Ascending aorta (tissue), 2 donors: ENCODE measurements at regions not wholly inside any gene's neighbourhood (a gene's known extent, or its start where the extent isn't known, plus 50 kb on each side); places are given as distances from the start of the nearest gene placed in this dataset.
"Not testable (repeated sequence)": the region's sequence is repeated elsewhere in the genome, so short reads cannot be mapped to it uniquely, and the experiment has no call there.

Experiments
- DNase-seq, 2 donors: peaks; one replicate each; pipeline ENCODE4 v3.0.0-alpha.2; 2019; ENCODE audit warnings: low spot score in 2 of 2
- H3K27ac ChIP-seq, 2 donors: fragments of 200-600 bp; sonication (generic); one replicate each; pipeline ENCODE4 v1.5.1; 2016 to 2017; ENCODE audit warnings: mild to moderate bottlenecking in 1 of 2
- H3K27me3 ChIP-seq: fragments of 200-600 bp; sonication (generic); one replicate; pipeline ENCODE4 v1.5.1; 2017
- H3K36me3 ChIP-seq, 2 donors: fragments of 200-600 bp; sonication (generic); one replicate each; pipeline ENCODE4 v1.5.1; 2016
- H3K4me1 ChIP-seq, 2 donors: fragments of 200-600 bp; sonication (generic); one replicate each; pipeline ENCODE4 v1.5.1; 2016 to 2017; ENCODE audit warnings: mild to moderate bottlenecking in 1 of 2
- H3K4me3 ChIP-seq, 2 donors: fragments of 200-600 bp; sonication (generic); one replicate each; pipeline ENCODE4 v1.5.1; 2016 to 2017; ENCODE audit warnings: mild to moderate bottlenecking in 1 of 2
- H3K9me3 ChIP-seq, 2 donors: fragments of 200-600 bp; sonication (generic); one replicate each; pipeline ENCODE4 v1.5.1; 2016
- CTCF ChIP-seq, 3 experiments: fragments of 200-600 bp in 2 of 3; fragments of 450-650 bp in 1 of 3; sonication (generic) in 2 of 3; IDR thresholded peaks; one replicate each; pipeline ENCODE4 v1.5.1; 2016 to 2019; ENCODE audit warnings: antibody characterized with exemption in 3 of 3, mild to moderate bottlenecking in 1 of 3, moderate library complexity in 1 of 3
- intact Hi-C: fragments of 100-400 bp; cut with DNase I; formaldehyde crosslinking; loops from one replicate; pipeline ENCODE4 v1.15.1; 2023

GRCh38 chr4:153095448-153096204 lies 108.6 kb upstream of the TRIM2 start:
- Histone ChIP-seq H3K27ac (no peak overlapping the region), H3K4me1 (no peaks in the 10 kb centered on the region), H3K36me3 (no peaks in the 10 kb centered on the region), H3K9me3 (no peaks in the 10 kb centered on the region), H3K4me3 (no peak overlapping the region), H3K27me3 (no peaks in the 10 kb centered on the region)
- no peak for DNase-seq
- TF ChIP-seq CTCF (IDR thresholded peaks at IDR 0.05) = no peak
- intact Hi-C loops = no loop called here

- no peaks in the 10 kb centered on the region for H3K27me3 ChIP-seq
- no peak overlapping the region for H3K27ac ChIP-seq
- no peaks in the 10 kb centered on the region for H3K36me3 ChIP-seq
- DNase-seq = no peak
- intact Hi-C loops = no loop called here
- TF ChIP-seq CTCF (IDR thresholded peaks at IDR 0.05) = no peak
- no peak overlapping the region for H3K4me3 ChIP-seq
- H3K4me1 ChIP-seq = no peaks in the 10 kb centered on the region
- H3K9me3 ChIP-seq = no peaks in the 10 kb centered on the region
Measured at GRCh38 chr4:153096344-153096743, 107.9 kb upstream of the TRIM2 start.

- no peaks in the 10 kb centered on the region for H3K9me3 ChIP-seq
- DNase-seq = no peak
- TF ChIP-seq CTCF (IDR thresholded peaks at IDR 0.05) = no peak
- H3K27me3 ChIP-seq = no peaks in the 10 kb centered on the region
- no peak overlapping the region for H3K4me3 ChIP-seq
- no peaks in the 10 kb centered on the region for H3K4me1 ChIP-seq
- no peak overlapping the region for H3K27ac ChIP-seq
- H3K36me3 ChIP-seq = no peaks in the 10 kb centered on the region
- intact Hi-C loops = no loop called here
Measured at GRCh38 chr4:153098427-153098826, 105.8 kb upstream of the TRIM2 start.

GRCh38 chr4:153099391-153100140 lies 104.7 kb upstream of the TRIM2 start:
- H3K4me1 ChIP-seq = no peaks in the 10 kb centered on the region
- H3K4me3 ChIP-seq = no peak overlapping the region
- H3K27ac ChIP-seq = no peak overlapping the region
- DNase-seq = no peak
- intact Hi-C loops = no loop called here
- no peaks in the 10 kb centered on the region for H3K9me3 ChIP-seq
- TF ChIP-seq CTCF (IDR thresholded peaks at IDR 0.05) = no peak
- H3K36me3 ChIP-seq = no peaks in the 10 kb centered on the region
- H3K27me3 ChIP-seq = no peaks in the 10 kb centered on the region

- H3K27me3 ChIP-seq, DNase-seq, H3K27ac ChIP-seq, H3K9me3 ChIP-seq, H3K4me1 ChIP-seq, H3K4me3 ChIP-seq, intact Hi-C loops, H3K36me3 ChIP-seq: not testable (repeated sequence)
Measured at GRCh38 chr4:153106736-153107135, 97.5 kb upstream of the TRIM2 start.

- no peak for DNase-seq
- Histone ChIP-seq H3K4me3 (no peak overlapping the region), H3K4me1 (no peaks in the 10 kb centered on the region), H3K36me3 (no peaks in the 10 kb centered on the region), H3K9me3 (peaks cover 0 to 8% of the 10 kb centered on the region in 2 donors), H3K27ac (no peak overlapping the region), H3K27me3 (no peaks in the 10 kb centered on the region)
- no peak for TF ChIP-seq CTCF (IDR thresholded peaks at IDR 0.05)
- intact Hi-C loops = no loop called here
Measured at GRCh38 chr4:153107246-153107645, 97.0 kb upstream of the TRIM2 start.
